Occipital lobe (tissue), 1 donor: ENCODE measurements at regions not wholly inside any gene's neighbourhood (a gene's known extent, or its start where the extent isn't known, plus 50 kb on each side); places are given as distances from the start of the nearest gene placed in this dataset.

ENCODE experiments used
- DNase-seq: peaks from one replicate; lab custom pipeline; 2025; lab: John Stamatoyannopoulos, UW

- DNase-seq, result no peak
Observed at GRCh38 chrX:120819126-120819525, 56.5 kb downstream of the CT47B1 start.

GRCh38 chrX:120813982-120814381, 61.7 kb downstream of the CT47B1 start:
- DNase-seq, result no peak

- DNase-seq, result no peak
Observed at GRCh38 chrX:120801426-120801825, 74.2 kb downstream of the CT47B1 start.

- no peak for DNase-seq
Observed at GRCh38 chrX:120797188-120797851, 78.3 kb downstream of the CT47B1 start.

GRCh38 chrX:120795301-120795700, 80.4 kb downstream of the CT47B1 start:
- DNase-seq, result no peak

GRCh38 chrX:120794525-120794975, 81.1 kb downstream of the CT47B1 start:
- no peak for DNase-seq

- no peak for DNase-seq
Observed at GRCh38 chrX:120793098-120793497, 82.6 kb downstream of the CT47B1 start.

- peak; percentile 1 for DNase-seq
Observed at GRCh38 chrX:120791013-120791643, 84.5 kb downstream of the CT47B1 start.

- DNase-seq, result no peak
Observed at GRCh38 chrX:120790552-120790951, 85.1 kb downstream of the CT47B1 start.

GRCh38 chrX:120790118-120790517, 85.5 kb downstream of the CT47B1 start:
- DNase-seq, result no peak

- DNase-seq, result no peak
Observed at GRCh38 chrX:120781403-120781802, 94.3 kb downstream of the CT47B1 start.

GRCh38 chrX:120775959-120776358, 99.7 kb downstream of the CT47B1 start:
- DNase-seq, result no peak

- no peak for DNase-seq
Observed at GRCh38 chrX:120774606-120775005, 101.1 kb downstream of the CT47B1 start.

GRCh38 chrX:120773801-120774200, 101.9 kb downstream of the CT47B1 start:
- DNase-seq, result no peak

- no peak for DNase-seq
Observed at GRCh38 chrX:120769576-120770341, 105.9 kb downstream of the CT47B1 start.

GRCh38 chrX:120768681-120769080, 107.0 kb downstream of the CT47B1 start:
- no peak for DNase-seq

GRCh38 chrX:120768254-120768653, 107.4 kb downstream of the CT47B1 start:
- no peak for DNase-seq

- DNase-seq, result no peak
Observed at GRCh38 chrX:120763269-120763668, 112.4 kb downstream of the CT47B1 start.

GRCh38 chrX:120761810-120762209, 113.9 kb downstream of the CT47B1 start:
- DNase-seq, result no peak

- DNase-seq, result no peak
Observed at GRCh38 chrX:120759685-120760084, 116.0 kb downstream of the CT47B1 start.

- DNase-seq, result no peak
Observed at GRCh38 chrX:120755066-120755846, 120.4 kb downstream of the CT47B1 start.
